ENCODE measurements at regions not wholly inside any gene's neighbourhood (a gene's known extent, or its start where the extent isn't known, plus 50 kb on each side); places are given as distances from the start of the nearest gene placed in this dataset.

DNA sequence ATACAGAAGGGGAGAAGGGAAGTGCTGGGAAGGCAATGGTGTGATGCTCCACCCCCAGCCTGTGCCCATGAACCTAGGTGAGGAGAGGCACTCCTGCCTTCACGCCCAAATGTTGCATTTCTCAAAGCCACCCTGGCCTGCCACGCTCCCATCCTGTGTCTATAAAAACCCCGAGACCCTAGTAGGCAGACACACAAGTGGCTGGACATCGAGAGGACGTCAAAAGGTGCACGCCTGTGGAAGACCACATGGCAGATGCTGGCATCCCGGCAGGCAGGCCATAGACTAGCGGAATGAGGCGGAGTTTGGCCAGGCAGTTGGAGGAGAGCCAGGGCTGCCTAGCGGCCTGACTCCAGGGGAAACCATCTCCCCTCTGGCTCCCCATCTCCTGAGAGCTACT is 1168.5 kb upstream of the ADGRL2 start:
- no peak for TF ChIP-seq ZNF274 (IDR thresholded peaks at IDR 0.05; ENCODE audit: low read depth, low read length)
- TF ChIP-seq YY1 (IDR thresholded peaks at IDR 0.05; ENCODE audit: insufficient read depth, insufficient read length): no peak
